Stimulated activated CD4-positive, alpha-beta T cell treated with anti-CD3 and anti-CD28 coated beads, Interleukin-12 subunit alpha, Interleukin-12 subunit beta, amount 100 ng/mL, for 24 hours (primary cell): ENCODE measurements at regions not wholly inside any gene's neighbourhood (a gene's known extent, or its start where the extent isn't known, plus 50 kb on each side); places are given as distances from the start of the nearest gene placed in this dataset.
"Not testable (repeated sequence)": the region's sequence is repeated elsewhere in the genome, so short reads cannot be mapped to it uniquely, and the experiment has no call there.

Experiments used
- DNase-seq, 2 experiments: peaks; one replicate each; pipeline ENCODE4 v3.0.0-alpha.2; 2020; ENCODE audit warnings: low read depth in 2 of 2

DNA sequence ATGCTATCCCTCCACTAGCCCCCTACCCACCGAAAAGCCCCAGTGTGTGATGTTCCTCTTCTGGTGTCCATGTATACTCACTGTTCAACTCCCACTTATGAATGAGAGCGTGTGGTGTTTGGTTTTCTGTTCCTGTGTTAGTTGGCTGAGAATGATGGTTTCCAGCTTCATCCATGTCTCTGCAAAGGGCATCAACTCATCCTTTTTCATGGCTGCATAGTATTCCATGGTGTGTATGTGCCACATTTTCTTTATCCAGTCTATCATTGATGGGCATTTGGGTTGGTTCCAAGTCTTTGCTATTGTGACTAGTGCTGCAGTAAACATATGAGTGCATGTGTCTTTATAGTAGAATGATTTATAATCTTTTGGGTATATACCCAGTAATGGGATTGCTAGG is 599.3 kb upstream of the B3GAT1 start:
- not testable (repeated sequence) for DNase-seq

DNA sequence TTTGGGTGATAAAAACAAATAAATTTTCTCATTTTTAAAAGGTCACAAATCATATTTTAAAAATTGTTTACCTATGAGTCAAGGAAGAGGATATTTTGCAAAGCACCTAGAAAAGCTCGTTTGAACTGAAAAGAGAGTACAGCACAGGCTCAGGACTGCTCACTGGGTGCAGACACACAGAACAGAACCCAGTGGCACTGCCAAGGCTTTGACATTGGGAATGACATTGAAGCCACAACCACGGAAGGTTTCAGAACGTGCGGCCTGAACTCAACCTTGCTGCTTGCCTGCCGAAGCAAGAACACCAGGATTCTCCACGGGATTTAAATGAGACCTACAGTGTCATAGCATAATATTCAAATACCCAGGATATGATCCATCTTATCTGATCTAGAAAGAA is 597.1 kb upstream of the B3GAT1 start:
- no peak for DNase-seq

DNA sequence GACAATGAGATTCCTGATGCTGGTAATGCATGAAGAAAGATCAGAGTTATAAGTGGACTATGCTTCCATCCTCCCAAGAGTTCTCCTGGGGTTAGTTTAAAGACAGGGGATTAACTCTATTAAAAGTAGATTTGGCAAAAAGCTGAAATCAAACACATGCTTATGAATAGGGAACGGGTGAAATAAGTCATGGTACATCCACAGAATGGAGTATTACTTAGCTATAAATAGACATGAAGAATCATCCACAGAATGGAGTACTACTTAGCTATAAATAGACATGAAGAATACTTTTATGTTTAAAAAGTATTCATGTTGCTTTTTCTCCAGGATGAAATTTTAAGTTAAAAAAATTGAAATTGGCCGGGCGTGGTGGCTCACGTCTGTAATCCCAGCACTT is 596.4 kb upstream of the B3GAT1 start:
- no peak for DNase-seq

- no peak for DNase-seq
Measured at GRCh38 chr11:135008001-135008405, 596.0 kb upstream of the B3GAT1 start.

DNA sequence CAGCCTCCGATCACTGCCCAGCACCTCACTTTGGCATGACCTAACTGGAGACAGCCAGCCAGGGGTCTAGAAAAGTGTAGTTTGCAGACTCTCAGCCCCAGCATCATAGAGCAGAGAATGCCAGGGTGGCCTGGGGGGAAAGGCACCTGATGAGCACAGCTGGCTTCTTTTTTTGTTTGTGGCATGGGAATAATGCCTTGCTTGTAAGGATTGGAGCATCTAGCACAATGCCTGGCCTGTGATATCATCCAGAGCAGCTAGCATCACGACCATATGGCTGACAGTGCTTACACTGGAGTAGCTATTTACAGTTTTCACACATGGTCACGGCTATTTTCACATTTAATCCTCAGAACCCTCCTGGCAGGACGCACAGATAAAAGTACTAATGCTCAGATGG is 594.8 kb upstream of the B3GAT1 start:
- DNase-seq = no peak

DNA sequence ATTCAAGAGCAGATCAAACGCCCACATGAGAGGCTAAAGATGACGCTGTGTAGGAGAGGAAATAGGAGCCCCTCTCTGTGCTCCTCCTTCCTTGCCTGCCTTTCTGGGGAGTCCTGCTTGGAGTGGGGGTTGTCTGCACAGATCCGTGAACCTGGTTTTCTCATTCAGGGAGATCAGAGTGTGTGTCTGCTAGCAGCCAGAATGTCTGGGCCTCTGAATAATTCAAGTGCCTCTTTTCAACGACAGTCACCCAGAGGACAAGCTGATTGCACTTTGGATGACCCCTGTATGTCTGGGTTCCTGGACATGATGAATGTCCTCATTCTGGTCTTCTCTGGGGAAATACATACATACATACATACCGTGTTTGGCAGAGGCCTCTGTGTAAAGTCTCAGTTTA is 592.5 kb upstream of the B3GAT1 start:
- DNase-seq = no peak

- DNase-seq = no peak
Measured at GRCh38 chr11:135002236-135002635, 590.2 kb upstream of the B3GAT1 start.

DNA sequence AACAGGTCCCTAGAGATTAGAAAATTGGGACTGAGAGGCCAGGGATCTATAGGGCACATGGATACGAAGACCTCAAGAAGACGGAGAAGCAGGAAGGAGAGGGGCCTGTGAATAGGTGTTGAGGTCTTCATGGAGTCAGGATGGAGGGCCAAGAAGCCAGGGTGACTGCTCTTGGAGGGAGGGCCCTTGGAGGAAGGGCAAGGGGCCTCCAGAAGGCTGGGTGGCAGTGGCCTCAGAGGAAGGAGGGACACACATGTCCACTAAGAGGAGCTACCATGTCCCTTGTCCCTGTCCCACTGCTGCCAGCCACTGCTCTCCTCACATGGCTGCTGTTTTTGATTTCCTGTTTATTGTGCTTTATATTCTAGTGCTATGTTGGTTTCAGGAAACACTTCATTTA is 589.5 kb upstream of the B3GAT1 start:
- DNase-seq = no peak

- not testable (repeated sequence) for DNase-seq
Measured at GRCh38 chr11:135001065-135001464, 589.0 kb upstream of the B3GAT1 start.

DNA sequence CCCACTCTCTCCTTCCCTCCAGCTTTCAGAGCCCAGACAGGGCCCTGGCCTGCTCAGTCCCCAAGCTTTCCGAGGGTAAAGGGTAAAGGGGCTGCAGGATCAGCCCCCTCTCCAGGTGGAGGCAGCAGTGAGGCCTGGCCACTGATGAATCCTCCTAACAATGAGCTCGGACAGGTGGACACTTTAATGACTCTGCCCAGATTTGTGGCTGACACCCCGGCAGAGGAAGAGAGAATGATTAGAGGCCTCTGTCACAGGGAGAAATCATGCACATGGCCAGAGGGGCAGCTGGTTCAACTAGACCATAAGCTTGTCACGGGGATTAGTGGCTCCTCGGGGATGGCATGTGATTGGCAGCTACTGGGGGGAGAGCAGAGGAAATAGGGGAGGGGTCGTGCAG is 587.5 kb upstream of the B3GAT1 start:
- no peak for DNase-seq

DNA sequence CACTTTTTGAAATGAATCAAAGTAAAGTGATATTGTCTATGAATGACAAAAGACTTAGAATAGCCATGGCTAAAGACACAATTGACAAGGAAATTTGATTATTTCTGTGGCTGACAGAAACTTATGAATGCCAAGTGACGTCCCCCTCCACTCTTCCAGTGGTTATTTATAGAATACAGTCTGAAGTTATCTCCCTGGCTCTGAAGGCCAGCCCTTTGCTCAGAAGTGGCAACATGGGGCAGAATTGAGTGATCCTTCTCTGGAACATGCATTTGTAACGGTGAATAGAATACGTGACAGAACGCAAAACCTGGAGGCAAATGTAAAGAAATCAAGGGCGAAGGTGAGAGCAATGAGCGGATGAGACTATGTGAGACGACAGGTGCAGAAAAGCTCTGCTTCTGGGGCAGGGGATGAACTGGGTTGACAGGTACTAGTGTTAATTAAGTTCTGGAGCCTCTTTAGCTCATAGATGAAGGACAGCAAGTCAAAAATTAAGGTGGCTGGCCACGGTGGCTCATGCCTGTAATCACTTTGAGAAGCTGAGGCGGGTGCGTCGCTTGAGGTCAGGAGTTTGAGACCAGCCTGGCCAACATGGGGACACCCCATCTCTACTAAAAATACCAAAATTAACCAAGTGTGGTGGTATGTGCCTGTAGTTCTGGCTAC is 585.7 kb upstream of the B3GAT1 start:
- no peak for DNase-seq

GRCh38 chr11:134995741-134996140 is 583.7 kb upstream of the B3GAT1 start:
- DNase-seq = no peak

GRCh38 chr11:134994431-134994830 is 582.4 kb upstream of the B3GAT1 start:
- DNase-seq = no peak

GRCh38 chr11:134993691-134994243 is 581.7 kb upstream of the B3GAT1 start:
- DNase-seq = no peak

DNA sequence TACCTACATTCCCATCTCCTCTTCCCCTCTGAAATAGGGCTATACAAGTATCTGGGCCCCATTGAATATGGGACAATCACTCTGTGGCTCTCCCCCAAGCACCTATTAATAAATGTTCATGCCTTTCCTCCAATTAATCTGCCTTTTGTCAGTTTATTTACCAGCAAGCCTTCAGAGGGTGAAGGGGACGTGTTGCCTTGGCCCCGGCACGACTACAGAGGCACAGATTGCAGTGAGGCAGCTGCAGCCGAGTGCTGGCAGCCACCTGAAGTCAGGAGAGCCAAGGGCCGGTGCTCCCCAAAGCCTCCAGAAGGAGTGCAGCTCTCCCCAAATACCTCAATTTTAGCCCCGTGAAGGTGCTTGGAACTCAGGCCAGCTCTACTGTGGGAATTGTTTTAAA is 580.9 kb upstream of the B3GAT1 start:
- DNase-seq = no peak

DNA sequence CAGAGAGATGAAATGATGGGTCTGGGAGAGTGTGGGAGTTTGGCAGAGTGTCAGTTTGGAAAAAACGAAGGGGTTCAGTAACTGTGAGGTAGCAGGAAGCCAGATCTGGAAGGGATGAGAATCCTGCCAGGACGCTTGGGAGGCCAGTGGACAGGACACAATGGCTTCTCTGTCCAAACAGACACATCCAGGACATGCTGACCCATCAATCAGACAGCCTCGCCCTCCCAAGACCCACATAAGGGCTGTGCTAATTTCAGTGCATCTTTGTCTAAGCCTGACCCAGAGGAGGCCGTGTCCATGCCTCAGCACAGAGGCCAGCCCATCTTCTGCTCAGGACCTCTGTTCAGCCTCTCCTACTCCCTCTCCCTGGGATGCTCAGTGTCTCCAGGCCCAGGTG is 576.5 kb upstream of the B3GAT1 start:
- DNase-seq = no peak

DNA sequence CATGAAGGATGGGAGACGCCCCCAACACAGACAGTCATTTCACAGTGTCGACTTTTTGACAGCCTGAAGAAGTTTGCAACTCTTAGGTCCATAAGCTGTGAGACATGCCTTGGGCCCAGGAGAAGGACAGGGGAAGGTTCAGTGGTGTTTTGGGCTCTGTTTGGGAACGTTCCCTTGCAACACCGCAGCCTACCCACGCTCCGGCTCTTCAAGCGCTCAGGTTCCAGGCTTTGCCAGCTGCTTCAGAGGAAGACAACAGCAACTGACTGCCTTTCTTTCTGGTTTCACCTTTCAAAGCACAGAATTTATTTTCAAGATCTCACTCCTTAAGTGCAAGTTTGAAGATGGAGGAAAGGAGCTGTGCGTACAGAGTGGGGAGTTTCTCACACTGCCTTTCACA is 575.8 kb upstream of the B3GAT1 start:
- no peak for DNase-seq

- DNase-seq = no peak
Measured at GRCh38 chr11:134987223-134987768, 575.3 kb upstream of the B3GAT1 start.

DNA sequence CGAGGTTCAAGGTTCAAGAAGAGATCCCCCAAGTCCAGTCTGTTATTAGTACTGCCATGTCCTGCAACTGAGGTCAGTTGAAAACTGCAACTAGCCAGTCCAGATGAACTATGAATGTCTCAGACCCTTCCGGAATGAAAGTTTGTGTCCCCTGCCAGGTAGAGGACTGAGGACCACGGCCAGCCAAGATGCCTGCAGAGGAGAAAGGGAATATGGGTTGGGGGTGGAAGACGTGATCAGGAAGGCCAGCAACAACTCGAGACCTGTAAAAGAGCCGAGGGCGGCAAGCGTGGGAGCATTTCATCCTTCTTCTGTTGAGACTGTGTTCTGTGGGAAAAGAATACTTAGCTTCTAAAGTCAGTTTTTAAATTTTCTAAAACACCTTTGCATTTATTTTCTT is 572.4 kb upstream of the B3GAT1 start:
- DNase-seq = no peak

- not testable (repeated sequence) for DNase-seq
Measured at GRCh38 chr11:134982432-134982831, 570.4 kb upstream of the B3GAT1 start.

DNA sequence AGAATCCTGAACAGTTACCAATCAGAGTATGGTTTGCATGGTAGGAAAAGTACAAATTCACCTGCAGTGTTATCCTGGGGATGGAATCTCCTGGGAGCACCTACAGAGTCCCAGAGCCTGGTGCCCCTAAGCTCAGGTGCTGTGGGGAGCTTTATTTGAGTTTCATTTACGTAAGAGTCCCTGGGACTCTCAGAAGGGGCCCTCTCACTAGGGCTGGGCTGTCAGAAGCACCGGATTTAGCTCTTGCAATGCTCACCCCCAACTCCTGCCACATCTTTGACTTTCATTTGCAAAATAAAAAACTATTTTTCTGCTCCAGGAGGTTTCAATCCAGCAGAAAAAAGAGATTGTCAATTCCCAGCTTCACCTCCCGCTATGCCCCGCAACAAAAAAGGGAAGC is 569.8 kb upstream of the B3GAT1 start:
- no peak for DNase-seq

- no peak for DNase-seq
Measured at GRCh38 chr11:134980819-134981710, 569.0 kb upstream of the B3GAT1 start.

DNA sequence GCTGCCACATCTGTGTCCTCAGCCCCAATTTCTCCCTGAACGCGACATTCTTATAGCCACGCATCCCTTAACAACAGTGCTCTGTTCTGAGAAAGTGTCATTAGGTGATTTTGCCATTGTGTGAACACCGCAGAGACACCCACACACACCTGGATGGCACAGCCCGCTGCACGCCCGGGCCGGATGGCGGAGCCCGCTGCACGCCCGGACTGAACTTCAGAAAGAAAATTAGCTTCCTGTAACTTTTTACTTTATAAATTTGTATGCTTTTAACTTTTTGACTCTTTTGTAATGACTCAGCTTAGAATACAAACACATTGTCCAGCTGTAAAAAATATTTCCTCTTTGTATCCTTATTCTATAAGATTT is 567.0 kb upstream of the B3GAT1 start:
- not testable (repeated sequence) for DNase-seq
